ENCODE measurements at regions not wholly inside any gene's neighbourhood (a gene's known extent, or its start where the extent isn't known, plus 50 kb on each side); places are given as distances from the start of the nearest gene placed in this dataset.

GRCh38 chr3:80023010-80023409 is 255.2 kb upstream of the ROBO1 start:
- H3K4me3 ChIP-seq (ENCODE audit: low read length): no peak overlapping the region
- no peak for TF ChIP-seq ZNF274 (IDR thresholded peaks at IDR 0.05; ENCODE audit: low read depth, low read length)

GRCh38 chr3:80018375-80018774 is 250.6 kb upstream of the ROBO1 start:
- H3K4me3 ChIP-seq (ENCODE audit: low read length): no peak overlapping the region
- TF ChIP-seq ZNF274 (IDR thresholded peaks at IDR 0.05; ENCODE audit: low read depth, low read length): no peak

- no peak overlapping the region for H3K4me3 ChIP-seq (ENCODE audit: low read length)
- TF ChIP-seq ZNF274 (IDR thresholded peaks at IDR 0.05; ENCODE audit: low read depth, low read length): no peak
These were observed 249.6 kb upstream of the ROBO1 start for GRCh38 chr3:80017369-80017768.

DNA sequence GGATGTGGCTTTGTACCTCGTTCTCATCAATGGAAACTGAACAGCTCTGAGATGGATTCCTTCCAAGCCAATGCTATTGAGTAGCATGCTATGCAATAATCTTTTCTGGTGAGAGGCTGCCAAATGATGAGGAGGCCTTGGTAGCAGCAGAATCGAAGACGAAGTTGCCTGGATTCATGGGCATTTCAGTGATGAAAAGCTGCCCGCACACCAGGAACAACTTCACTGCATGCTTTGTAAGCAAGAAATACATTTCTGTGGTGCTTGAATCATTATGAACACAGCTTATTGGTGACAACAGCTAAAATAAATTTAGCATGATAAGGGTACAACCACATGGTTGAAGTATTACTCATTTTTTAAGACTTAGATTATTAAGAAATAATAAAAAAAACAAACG is 246.8 kb upstream of the ROBO1 start:
- H3K4me3 ChIP-seq (ENCODE audit: low read length): no peak overlapping the region
- TF ChIP-seq ZNF274 (IDR thresholded peaks at IDR 0.05; ENCODE audit: low read depth, low read length): no peak

DNA sequence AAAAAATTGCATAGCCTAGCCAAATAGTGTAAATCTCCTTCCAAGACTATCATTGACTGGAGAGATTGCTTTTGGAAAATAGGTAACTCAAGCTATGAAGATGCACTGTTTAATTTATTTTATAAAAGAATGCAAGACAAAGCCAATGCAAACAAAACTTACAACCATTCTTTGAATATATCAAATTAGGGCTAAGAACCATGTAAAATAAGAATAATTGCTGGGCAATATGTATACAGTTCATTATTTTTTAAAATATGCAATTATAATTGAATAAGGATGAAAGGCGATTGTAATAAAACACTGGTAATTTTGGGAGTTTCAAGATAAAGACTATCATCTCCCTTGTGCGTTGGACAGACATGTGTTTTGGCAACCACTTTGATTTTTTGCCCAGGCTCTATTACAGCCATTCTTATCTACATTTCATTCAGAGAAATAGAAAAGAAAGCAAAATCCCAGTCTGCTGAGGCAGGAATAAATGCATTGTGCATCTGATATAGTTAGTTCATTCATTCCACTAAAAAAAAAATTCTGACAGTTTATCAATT is 242.3 kb upstream of the ROBO1 start:
- no peak for TF ChIP-seq ZNF274 (IDR thresholded peaks at IDR 0.05; ENCODE audit: low read depth, low read length)
- H3K4me3 ChIP-seq (ENCODE audit: low read length): no peak overlapping the region

GRCh38 chr3:80007522-80007921 is 239.7 kb upstream of the ROBO1 start:
- TF ChIP-seq ZNF274 (IDR thresholded peaks at IDR 0.05; ENCODE audit: low read depth, low read length): no peak
- no peak overlapping the region for H3K4me3 ChIP-seq (ENCODE audit: low read length)

GRCh38 chr3:80006315-80006714 is 238.5 kb upstream of the ROBO1 start:
- no peak overlapping the region for H3K4me3 ChIP-seq (ENCODE audit: low read length)
- TF ChIP-seq ZNF274 (IDR thresholded peaks at IDR 0.05; ENCODE audit: low read depth, low read length): no peak

DNA sequence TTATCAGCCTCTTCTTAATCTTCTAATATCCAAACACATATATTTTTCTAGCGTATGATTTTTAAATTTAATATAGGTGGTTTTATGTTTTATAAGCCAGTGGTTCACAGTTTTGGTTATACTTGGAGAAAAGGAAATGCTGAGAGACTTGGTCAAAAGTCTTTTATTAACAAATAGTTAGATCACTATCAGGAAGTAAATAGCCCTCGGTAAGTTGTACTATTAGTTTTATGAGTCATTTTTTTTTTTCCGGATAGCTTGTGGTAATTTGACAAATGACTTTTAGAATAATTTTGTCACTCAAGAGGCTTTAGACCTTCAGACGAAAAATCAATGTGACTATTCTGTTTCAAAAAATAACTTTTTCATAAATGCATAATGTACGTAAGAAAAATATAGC is 232.2 kb upstream of the ROBO1 start:
- no peak overlapping the region for H3K4me3 ChIP-seq (ENCODE audit: low read length)
- no peak for TF ChIP-seq ZNF274 (IDR thresholded peaks at IDR 0.05; ENCODE audit: low read depth, low read length)

GRCh38 chr3:79994397-79994796 is 226.6 kb upstream of the ROBO1 start:
- no peak overlapping the region for H3K4me3 ChIP-seq (ENCODE audit: low read length)
- no peak for TF ChIP-seq ZNF274 (IDR thresholded peaks at IDR 0.05; ENCODE audit: low read depth, low read length)

- H3K4me3 ChIP-seq (ENCODE audit: low read length): no peak overlapping the region
- no peak for TF ChIP-seq ZNF274 (IDR thresholded peaks at IDR 0.05; ENCODE audit: low read depth, low read length)
These were observed 218.5 kb upstream of the ROBO1 start for GRCh38 chr3:79986338-79986737.

DNA sequence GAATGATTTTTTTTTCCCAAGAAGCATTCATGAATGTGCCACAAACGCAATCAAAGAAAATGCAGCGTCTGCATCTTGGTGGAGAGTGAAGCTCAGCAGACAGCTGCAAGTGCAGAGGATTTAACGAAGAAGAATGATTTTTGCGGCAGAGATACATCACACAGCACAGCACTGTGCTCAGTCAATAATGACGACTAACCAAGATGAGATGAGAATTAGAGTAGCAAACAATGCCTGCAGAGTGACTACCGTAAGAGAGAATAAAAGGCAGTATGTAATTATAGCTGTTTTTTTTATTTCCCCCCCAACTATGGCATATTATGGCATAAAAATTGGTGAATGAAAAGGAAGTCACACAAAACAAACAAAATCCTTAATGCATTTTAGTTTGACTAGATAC is 218.0 kb upstream of the ROBO1 start:
- no peak overlapping the region for H3K4me3 ChIP-seq (ENCODE audit: low read length)
- no peak for TF ChIP-seq ZNF274 (IDR thresholded peaks at IDR 0.05; ENCODE audit: low read depth, low read length)

- H3K4me3 ChIP-seq (ENCODE audit: low read length): no peak overlapping the region
- TF ChIP-seq ZNF274 (IDR thresholded peaks at IDR 0.05; ENCODE audit: low read depth, low read length): no peak
These were observed 215.3 kb upstream of the ROBO1 start for GRCh38 chr3:79983118-79983517.

DNA sequence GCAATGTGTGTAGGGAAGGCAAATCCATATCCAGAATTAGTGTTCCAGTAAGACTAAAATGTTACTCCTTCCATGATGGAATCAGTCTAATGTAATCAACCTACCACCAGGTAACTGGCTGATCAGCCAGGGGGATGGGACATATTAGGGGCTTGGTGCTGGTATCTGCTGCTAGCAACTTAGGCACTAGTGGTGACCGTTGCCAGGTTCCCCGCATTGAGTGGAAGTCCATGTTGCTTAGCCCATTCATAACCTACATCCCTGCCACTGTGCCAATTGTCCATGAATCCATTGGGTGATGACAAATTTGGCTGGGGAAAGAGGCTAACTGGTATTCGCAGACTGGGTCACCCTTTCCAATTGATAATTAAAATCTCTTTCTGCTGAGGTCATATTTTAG is 212.2 kb upstream of the ROBO1 start:
- no peak for TF ChIP-seq ZNF274 (IDR thresholded peaks at IDR 0.05; ENCODE audit: low read depth, low read length)
- no peak overlapping the region for H3K4me3 ChIP-seq (ENCODE audit: low read length)

DNA sequence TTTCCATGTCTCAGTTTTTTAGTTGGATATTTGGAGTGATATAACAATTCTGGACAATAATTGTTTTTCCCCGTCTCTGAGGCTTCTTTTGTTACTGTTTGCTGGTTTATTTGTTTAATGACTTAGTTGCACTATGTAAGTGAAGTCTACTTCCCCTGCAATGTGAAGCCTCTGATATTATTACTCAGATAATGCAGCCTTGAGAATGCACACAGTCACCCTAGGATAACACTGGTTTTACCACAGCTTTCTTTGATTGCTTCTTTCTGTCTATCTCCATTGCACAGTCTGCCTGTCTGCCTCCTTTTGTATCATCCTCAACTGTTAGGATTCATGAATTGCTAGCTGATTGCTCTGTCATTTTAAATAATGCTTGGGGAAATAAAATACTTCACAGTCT is 208.7 kb upstream of the ROBO1 start:
- no peak for TF ChIP-seq ZNF274 (IDR thresholded peaks at IDR 0.05; ENCODE audit: low read depth, low read length)
- H3K4me3 ChIP-seq (ENCODE audit: low read length): no peak overlapping the region

DNA sequence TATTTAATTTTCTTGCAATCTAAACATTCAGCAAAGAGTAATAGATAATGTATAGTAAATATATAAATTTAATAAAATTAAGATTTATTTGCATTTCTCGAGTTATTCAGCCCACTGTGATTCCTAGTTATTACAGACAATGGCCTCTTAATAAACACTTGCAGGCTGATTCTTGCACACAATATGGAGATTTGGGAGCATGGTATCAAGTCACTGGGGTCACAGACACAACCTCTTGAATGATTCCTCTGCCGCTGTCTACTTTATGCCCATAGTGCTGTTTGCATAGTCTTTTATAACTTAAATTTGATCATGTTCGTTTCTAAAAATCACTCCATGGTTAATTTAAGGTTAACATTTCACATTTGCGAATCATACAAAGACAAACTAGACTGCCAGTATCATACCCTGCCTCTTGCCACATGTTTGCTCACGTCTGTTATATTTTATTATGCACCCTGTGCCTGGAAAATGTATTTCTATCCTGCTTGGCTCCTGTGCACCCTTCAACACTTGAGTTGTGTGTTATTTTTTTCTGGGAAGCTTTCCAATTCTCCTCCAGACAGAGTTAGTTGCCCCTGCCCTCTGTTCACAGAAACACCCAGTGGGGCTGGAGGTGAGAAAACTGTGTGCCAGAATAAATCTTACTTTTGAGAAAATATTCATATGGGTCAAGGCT is 206.3 kb upstream of the ROBO1 start:
- TF ChIP-seq ZNF274 (IDR thresholded peaks at IDR 0.05; ENCODE audit: low read depth, low read length): no peak
- no peak overlapping the region for H3K4me3 ChIP-seq (ENCODE audit: low read length)

- H3K4me3 ChIP-seq (ENCODE audit: low read length): no peak overlapping the region
- TF ChIP-seq ZNF274 (IDR thresholded peaks at IDR 0.05; ENCODE audit: low read depth, low read length): no peak
These were observed 205.7 kb upstream of the ROBO1 start for GRCh38 chr3:79973482-79973881.
